ENCODE measurements at regions not wholly inside any gene's neighbourhood (a gene's known extent, or its start where the extent isn't known, plus 50 kb on each side); places are given as distances from the start of the nearest gene placed in this dataset.
"Not testable (repeated sequence)": the region's sequence is repeated elsewhere in the genome, so short reads cannot be mapped to it uniquely, and the experiment has no call there.

DNA sequence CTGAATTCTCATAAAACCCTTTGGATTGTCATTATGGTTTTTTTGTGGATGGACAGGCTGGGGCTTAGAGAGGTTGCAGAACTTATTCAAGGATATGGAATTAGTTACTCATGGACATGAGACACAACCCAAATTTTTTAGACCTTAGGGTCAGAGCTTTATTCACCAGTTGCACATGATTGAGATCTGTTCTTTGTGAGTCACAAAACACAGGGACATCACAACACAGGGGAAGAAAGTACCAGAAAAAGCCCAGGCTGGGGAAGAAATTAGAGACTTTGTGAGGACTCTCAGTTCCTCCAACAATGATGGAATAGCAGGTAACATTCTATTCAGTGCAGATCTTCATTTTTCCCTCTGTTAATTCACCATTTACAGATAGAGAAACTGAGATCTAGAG lies 602.4 kb upstream of the CPEB2 start:
- no peak for DNase-seq

DNA sequence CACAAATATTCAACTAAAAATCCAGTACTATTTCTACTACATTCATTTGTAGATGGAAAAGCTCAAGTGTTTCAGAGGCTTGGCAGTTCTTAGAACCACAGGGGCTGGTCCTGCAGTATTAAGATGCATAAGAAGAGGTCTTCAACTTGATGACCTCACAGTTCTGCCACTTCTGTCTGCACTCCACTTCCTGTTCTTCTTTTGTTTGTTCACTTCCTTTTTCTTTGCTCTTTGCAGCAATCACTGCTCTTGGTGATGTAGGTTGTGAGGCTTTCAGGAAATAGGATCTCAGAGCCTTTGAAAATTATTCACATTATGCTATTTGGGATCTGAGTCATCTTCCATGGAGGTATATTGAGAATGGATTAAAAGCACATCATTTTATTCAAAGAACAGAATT lies 602.0 kb upstream of the CPEB2 start:
- no peak for DNase-seq

DNA sequence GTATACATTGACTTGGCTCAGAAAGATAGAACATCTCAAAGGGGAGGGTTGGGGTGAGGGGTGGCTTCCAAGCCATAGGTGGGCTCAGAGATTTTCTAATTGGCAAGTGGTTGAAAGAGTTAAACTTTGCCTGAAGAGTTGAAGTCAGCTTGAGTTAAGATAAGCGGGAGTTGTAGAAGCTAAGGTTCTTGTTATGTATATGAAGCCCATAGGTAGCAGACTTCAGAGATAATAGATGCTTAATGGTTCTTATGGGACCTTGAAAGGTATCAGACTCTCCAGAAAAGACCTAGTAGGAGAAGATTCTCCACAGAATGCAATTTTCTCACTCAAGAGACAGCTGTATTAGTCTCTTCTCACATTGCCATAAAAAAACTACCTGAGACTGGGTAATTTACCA lies 599.1 kb upstream of the CPEB2 start:
- DNase-seq, result no peak

DNA sequence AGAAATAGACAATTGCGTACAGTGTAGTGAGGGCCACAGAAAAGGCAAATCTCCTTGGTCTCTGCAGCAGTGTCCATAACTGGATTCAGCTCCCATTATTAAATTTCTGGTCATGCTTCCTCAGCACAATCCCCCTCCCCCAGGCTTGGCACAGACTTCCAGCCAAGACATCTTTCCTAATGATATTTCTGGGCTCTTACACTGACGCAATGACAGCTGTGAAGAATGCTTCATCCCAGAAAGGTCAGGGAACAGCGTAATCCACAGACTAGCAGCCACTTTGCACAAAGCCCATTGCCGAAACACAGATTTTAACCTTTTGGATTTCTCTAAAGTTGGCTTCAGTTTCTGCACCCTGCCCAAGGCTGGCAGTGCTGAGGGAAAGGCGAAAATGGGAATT lies 597.6 kb upstream of the CPEB2 start:
- peak; percentile 9 for DNase-seq

DNA sequence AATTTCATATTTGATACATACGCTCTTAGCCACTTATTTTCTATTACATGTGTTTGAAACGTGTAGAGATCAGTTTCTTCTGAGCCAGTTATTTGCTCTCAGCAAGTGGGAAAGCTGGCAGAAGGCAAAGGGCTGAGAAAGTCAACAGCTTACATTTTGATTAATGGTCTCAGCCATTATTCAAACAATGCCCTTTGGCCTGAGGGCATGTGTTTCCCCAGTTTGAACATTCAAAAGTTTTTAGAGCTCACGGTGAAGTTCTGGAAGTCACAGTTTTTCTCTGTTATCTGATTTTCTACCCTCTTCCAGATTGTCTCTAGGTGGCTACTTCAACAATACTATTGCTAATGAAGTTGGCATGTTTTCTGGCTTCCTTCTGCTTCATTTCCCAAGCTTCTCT lies 591.8 kb upstream of the CPEB2 start:
- DNase-seq, result no peak

DNA sequence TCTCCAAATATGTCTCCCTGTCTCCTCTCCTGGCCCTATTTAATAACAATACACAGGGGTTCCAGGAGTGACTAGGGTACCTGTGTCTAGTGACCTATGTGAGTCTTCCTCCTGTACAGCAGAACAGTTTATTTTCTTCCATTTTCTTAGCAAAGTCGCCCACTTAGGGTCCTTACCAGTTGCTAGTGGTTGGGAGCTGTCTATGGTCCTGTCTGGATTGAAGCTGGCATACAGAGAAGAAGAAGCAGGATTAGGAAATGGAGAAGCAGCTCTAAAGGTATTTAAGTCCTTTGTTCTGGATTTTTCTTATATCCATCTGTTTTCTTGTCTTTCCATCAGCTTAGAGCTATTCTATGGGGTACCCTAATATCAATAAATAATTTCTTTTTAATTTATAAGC lies 587.1 kb upstream of the CPEB2 start:
- no peak for DNase-seq

DNA sequence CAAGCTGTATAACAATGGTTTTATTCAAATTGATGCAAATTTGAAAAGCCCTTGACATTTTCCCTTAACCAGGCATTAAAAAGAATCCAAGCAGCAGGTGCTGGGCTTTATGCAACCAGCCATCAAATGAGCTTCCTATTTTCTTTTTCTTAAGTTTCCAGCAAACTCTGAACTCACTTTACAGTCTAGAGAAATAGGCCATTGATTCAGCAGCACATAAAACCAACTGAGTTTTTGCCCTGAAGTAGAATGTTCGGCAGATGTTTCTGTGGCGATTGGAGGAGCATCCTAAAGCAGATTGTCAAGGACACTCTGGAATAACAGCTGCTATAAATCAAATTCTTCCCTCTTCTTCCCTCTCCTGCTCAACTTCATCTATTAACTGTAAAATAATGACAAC lies 582.8 kb upstream of the CPEB2 start:
- no peak for DNase-seq

DNA sequence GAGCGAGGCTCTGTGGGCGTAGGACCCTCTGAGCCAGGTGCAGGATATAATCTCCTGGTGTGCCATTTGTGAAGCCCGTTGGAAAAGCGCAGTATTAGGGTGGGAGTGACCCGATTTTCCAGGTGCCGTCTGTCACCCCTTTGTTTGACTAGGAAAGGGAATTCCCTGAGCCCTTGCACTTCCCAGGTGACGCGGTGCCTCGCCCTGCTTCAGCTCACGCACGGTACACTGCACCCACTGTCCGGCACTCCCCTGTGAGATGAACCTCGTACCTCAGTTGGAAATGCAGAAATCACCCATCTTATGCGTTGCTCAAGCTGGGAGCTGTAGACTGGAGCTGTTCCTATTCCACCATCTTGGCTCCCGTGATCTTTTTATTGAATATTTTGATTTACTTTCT lies 576.0 kb upstream of the CPEB2 start:
- not testable (repeated sequence) for DNase-seq

DNA sequence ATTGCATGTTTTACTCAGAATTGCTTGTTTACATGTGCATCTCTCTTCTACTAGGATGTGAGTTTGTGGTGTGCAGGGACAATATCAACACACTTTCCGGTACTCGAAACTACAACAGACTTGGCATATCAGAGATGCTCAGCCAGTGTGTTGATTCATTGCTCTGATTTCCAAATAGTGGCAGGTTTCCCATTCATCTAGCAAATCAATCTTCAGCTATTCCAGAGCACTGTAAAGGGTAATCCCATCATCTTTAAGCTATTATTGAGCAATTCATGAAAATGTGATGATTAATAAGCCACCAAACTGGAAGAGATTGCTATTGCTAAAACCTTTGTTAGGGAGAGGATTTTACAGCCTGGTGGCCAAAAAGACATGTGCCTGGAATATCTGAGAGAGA lies 574.2 kb upstream of the CPEB2 start:
- no peak for DNase-seq

DNA sequence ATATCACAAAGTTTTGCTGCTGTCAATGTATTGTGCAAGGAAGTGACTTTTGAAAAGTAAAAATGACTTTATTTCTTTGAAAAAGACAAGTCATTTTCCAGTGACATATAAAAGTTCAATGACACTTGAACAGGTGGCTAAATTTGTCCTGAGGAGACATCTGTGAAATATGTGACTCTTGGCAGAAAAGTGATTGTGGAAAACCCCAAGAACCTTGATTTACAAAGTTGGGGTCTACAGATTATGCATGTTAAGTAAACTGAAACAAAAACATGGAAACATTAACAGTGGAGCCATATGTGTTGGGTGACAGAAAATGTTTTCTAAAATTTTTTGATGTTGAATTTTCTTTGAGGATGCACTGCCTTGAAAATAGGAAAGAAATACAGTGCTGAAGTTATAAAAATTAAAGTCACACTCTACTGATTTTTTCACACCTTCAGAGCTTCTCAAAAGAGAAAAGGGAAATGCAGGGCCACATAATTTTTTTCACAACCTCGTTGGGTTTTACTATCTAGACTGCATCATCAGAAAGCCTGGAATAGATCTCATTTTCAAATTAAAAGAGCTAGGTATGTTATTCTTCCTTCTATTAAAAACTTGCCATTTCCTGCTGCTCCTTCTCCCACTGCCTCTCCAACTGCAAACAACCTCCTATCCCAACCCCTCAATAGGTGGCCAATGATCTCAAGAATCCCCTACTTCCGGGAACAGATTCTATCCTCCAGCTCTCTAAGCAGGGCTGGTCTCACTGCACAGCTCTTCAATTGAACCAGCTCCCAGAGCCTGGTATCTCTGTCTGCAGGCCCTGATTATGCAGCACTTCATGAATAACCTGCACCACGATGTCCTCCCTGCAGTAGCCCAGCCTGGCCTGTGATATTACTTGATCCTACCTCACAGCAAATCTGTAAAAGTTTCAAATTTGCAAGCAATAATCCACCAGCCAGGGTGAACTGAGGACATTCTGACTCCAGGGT lies 570.8 kb upstream of the CPEB2 start:
- DNase-seq, result no peak

DNA sequence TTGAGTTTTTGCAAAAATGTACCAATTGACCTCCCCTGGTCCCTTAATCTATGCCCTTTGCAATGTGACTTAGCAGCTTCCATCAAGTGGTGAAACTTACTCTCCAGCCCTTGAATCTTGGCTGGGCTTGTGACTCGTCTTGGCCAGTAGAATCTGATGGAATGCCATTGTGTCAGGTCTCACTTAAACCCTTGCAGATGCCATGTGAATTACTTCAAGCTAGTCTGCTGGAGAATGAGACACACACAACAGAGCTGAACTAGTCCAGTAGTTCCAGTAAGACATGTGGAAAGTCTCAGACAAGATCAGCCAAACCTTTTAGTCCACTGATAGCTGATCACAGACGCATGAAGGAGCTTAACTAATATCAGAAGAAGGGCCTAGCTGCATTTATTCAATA lies 567.8 kb upstream of the CPEB2 start:
- no peak for DNase-seq

DNA sequence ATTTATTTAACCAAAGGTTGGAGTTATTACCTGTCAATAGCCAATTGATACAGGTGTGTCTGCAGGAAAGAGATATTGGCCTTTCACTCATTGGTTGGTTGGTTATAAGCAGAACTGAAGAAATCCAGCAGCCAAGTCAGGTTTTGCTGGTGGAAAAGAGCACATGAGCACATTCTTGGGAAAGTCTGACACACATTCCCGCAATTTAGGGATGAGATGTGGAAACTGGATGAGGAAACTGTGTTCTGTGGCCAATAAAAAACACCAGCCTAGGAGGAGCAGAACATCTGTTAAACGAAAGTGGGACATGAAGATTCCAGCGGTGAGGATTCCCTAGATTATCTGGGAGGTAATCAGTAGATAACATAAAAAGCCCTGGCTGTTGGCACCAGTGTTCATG lies 567.4 kb upstream of the CPEB2 start:
- no peak for DNase-seq

DNA sequence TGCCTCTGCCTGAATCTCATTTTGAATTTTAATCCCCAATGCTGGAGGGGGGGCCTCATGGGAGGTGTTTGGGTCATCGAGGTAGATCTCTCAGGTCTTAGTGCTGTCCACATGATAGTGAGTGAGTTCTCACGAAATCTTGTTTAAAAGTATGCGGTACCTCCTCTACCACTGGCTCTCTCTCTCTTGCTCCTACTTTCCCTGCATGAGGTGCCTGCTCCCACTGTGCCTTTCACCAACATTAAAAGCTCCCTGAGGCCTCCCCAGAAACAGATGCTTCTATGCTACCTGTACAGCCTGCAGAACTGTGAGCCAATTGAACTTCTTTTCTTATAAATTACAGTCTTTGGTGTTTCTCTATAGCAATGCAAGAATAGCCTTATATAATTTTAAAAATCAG lies 560.7 kb upstream of the CPEB2 start:
- DNase-seq, result no peak

DNA sequence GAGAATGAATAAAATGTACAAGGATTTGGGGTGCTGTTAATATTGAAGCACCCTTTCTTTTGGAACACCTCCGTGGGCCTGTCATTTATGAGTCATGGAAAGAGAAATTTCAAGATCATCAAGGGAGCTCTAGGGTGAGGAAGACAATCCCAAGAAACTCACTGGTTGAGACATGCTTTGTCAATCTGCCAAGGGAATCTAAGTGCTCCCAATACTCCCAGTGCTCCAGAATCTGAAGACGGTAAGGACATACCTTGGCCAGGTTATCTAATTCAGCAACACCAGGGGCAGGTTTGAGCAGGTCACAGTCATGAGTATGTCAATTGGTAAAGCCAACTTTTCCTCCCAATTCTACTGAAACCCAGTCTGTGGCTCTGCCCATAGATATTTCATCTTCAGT lies 556.4 kb upstream of the CPEB2 start:
- no peak for DNase-seq

DNA sequence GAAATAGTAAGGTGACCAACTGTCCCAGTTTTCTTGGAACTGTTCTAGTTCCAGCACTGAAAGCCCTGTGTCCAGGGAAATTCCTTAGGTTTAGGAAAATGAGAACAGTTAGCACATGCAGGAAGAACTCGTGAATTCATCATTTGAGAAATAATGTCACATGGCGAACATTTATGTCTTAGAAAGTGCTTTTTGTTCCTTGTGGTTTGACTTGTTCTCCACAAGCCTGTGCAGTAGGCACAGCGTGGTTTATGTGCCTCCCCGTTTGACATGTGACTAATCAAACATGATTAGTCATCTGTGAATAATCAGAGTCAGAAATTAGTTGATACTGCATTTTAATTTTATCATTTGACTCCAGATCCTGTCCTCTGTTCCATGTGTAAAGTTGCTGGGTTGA lies 556.0 kb upstream of the CPEB2 start:
- no peak for DNase-seq

DNA sequence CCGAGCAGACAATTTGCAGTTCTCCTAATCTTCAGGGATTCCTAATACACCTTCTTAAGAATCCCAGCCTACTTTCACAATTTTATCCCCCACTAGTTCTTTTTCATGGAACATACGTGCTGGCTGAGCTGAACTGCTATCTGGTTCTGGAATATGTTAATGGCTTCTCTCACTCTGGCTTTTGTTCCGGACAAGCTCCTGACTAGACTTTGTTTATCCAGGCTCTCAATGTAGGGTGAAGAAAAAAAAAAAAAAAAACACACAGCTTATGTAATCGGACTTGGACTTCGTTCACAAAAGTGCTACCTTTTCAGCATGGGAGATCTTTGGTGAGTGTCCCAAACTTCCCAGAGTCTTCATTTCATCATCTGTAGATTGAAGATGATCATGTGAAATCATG lies 555.4 kb upstream of the CPEB2 start:
- DNase-seq, result no peak

DNA sequence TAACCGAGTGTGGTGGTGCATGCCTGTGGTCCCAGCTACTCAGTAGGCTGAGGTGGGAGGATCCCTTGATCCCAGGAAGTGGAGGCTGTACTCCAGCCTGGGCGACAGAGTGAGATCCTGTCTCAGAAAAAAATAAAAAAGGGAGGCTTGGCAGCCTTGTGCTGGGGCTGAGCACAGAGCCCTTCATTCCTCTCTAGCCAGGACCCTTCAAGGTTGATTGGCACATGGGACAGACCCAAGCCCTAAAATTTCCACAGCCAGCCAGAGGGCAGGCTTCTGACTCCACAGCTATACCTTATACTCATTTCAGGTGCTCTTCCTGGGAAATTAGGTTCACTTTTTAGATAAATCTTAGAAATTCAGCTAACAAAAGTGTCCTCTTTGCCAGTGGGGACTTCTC lies 553.0 kb upstream of the CPEB2 start:
- DNase-seq, result no peak

DNA sequence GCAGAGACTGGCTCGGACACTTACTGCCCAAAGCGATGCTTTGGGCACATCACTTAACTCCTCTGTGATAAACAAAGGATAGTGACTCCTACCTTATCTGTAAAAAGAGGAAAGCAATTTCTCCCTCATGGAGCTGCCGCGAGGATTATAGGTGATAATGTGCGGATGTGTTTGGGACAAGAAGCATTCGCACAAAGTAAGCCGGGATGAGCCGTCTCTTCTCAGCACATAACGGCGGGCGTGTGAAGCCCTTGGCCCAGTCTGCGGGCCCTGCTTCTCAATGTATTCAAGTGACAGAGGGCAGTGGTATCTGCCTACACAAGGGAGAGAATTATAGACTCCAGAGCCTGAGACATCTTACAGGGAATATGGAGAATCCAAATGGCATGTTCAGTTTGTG lies 550.3 kb upstream of the CPEB2 start:
- DNase-seq, result no peak

DNA sequence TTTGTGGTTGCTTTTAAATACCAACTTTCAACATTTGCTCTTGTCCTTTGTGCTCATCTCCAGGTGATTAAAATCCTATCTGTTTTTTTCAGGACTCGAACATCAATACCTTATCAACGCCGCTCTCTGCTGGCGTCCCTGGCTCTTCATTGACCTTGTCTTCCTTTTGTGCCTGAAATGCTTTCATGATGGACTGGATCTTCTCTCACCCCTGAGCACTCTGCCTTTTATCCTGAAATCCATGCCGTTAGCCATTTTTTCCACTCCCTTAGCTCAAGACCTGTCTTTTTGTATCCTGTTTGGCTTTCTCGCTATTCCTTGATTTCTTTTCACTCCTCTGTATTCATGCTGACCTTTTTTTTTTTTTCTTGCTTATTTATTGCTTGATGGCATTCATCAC lies 549.5 kb upstream of the CPEB2 start:
- no peak for DNase-seq

DNA sequence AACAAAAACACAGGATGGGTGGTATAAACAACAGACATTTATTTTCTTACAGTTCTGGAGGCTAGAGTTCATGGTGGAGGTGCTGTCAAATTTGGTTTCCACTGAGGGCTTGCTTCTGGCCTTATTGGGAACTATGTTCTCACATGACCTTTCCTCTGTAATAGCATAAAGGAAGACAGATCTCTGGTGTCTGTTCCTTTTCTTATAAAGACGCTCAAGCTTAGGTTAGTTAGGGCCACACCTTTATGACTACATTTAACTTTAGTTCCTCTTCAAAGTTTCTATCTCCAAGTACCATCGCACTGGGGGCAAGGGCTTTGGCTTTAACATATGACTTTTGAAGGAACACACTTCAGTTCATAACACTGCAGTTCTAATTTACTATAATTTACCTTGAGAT lies 543.8 kb upstream of the CPEB2 start:
- no peak for DNase-seq

DNA sequence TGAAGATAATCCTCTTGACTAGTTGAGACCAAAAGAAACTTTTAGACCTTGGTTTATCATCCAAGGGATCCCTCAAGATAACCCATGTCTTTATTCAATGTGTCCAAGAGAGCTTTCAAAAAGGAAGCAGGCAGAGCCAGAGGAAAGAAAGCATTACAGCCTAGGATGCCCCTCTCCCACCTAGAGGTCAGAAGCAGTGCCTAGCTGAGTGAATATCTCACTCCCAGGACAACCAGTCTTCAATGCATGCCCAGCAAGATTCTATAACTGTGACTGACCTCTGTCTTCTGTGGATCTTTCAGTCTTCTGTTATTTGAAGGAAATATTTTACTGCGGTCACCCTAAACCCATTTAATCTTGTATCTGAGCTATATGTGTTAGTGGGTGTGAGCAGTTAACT lies 537.2 kb upstream of the CPEB2 start:
- DNase-seq, result no peak

DNA sequence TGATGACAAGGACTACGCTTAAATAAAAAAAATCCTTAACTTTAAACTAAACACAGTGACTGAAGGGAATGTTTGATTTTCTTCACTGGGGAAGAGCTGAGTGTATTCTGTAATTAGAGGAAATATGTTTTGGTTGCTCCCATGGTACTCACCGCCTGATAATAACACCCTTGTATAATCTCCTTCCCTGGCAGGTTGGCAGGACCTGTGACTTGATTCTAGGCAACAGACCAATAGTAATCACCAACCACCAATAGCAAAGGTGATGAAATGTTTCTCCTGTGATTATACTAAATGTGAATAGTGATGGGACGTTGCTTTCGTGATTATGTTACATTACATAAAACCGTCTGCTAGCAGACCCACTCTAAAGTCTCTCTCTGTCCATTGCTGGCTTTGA lies 536.8 kb upstream of the CPEB2 start:
- no peak for DNase-seq

DNA sequence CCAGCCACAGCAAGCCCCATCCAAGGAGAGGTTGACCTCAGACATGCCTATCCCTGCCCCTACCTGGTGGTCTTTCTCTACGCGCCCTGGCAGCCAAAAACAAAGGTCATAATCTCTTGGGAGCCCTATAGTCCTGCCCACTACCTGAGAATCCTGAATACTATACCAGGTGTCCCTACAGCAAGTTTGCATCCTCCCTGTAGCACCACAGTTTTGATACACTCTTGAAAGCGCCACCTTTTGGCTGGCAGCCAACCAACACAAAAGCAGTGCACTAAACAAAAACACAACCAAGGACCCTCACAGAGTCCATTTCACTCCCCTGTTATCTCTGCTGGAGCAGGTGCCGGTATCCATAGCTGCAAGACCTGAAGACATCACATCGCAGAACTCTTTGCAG lies 523.8 kb upstream of the CPEB2 start:
- no peak for DNase-seq

DNA sequence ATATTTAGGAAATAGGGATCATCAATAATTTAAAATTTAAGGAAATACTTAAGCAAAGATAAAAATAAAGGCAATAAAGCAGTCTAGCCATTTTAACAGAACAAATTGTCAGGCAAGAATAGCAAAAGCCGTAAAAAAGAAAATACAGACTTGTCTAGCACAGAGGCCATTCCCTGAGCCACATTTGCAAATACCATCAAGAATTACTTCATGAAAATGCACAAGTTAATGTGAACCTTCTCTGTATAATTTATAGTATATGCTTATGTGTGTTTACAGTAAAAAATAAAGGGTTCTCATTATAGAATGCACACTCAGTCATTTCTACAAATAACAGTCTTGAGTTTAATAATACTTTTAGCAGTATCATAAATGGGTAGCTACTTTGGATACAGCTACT lies 505.9 kb upstream of the CPEB2 start:
- no peak for DNase-seq

DNA sequence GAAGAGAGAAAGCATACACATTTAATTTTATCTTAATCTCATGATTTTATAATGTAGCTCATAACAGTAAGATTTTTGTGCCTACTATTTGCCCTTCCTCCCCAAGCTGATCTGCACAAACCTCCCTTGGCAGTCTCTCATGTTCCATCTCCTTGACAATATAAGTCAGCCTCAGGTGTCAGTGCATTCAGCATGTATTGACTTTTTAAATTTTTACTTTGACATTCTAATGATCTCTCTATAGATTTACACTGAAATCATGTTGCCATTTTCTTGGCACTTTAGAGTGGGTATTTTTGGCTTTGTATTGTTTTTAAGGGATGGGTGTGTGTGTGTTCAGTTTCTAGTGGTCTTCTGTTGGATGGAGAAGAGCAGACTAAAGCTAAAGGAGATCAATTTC lies 505.3 kb upstream of the CPEB2 start:
- DNase-seq, result no peak

Measured in NCI-H446 treated with DMSO at 0.1 percent for 48 hours (cell line).